GM12878 (cell line): ENCODE measurements at regions not wholly inside any gene's neighbourhood (a gene's known extent, or its start where the extent isn't known, plus 50 kb on each side); places are given as distances from the start of the nearest gene placed in this dataset.

Experiments used
- ATAC-seq: fragments of 200-7000 bp; cut with Tn5 transposase; 3 replicates; pipeline ENCODE4 v1.9.1; 2020; ENCODE audit warnings: mild to moderate bottlenecking, moderate library complexity
- BruUV-seq: library from RNA; stranded (reverse); fragments of 400-500 nt; replicated peaks from 2 replicates; lab custom pipeline; 2021; lab: Mats Ljungman, UMichigan
- CTCF ChIA-PET: fragments of 300-600 bp; sonication (Branson Sonifier 250); formaldehyde crosslinking; extraction: SDS; loops from one replicate; lab custom pipeline; 2021; ENCODE audit warnings: inconsistent platforms; lab: Yijun Ruan, JAX
- POLR2A ChIA-PET: fragments of 350-600 bp; formaldehyde crosslinking; extraction: SDS; loops from one replicate; lab custom pipeline; 2021; ENCODE audit warnings: inconsistent platforms; lab: Charles Lee
- RAD21 ChIA-PET: fragments of 300-600 bp; sonication (Branson Sonifier 250); formaldehyde crosslinking; loops from one replicate; lab custom pipeline; 2023; ENCODE audit warnings: antibody characterized with exemption; ENCODE audit not compliant: unreplicated experiment; lab: Charles Lee
- SMC1A ChIA-PET: fragments of 300-600 bp; sonication (Branson Sonifier 250); formaldehyde crosslinking; loops from one replicate; lab custom pipeline; 2023; ENCODE audit not compliant: unreplicated experiment, uncharacterized antibody; lab: Charles Lee
- DNase-seq: peaks from one replicate; pipeline ENCODE4 v3.0.0-alpha.2; 2011; ENCODE audit warnings: low read depth, low spot score
- FAIRE-seq: peaks from 3 replicates; lab custom pipeline; 2011; peaks lifted over from hg19 to GRCh38; lab: Jason Lieb, UNC
- H2AFZ ChIP-seq: 2 replicates; pipeline ENCODE4 v1.6.0; 2011; ENCODE audit warnings: low read depth, low read length, control low read depth; ENCODE audit not compliant: control insufficient read depth
- H3K27ac ChIP-seq: 2 replicates; pipeline ENCODE4 v1.5.1; 2011; ENCODE audit warnings: control low read depth; ENCODE audit not compliant: control insufficient read depth, insufficient read depth
- H3K27me3 ChIP-seq, 2 experiments: replicated peaks in 1 of 2; 2 replicates each; pipeline versions ENCODE4 v1.6.0 to v1.6.1; 2011; ENCODE audit warnings: low read length in 1 of 2; ENCODE audit not compliant: control insufficient read depth in 2 of 2, insufficient read depth in 2 of 2
- H3K36me3 ChIP-seq, 2 experiments: 2 replicates each; pipeline ENCODE4 v1.5.1; 2011; ENCODE audit warnings: low read length in 1 of 2; ENCODE audit not compliant: control insufficient read depth in 2 of 2, insufficient read depth in 2 of 2
- H3K4me1 ChIP-seq: 2 replicates; pipeline ENCODE4 v1.6.1; 2011; ENCODE audit warnings: mild to moderate bottlenecking, low read length, moderate library complexity, mixed read lengths; ENCODE audit not compliant: control insufficient read depth, insufficient read depth
- H3K4me2 ChIP-seq: 2 replicates; pipeline ENCODE4 v1.6.0; 2011; ENCODE audit warnings: control low read depth; ENCODE audit not compliant: control insufficient read depth, insufficient read depth
- H3K4me3 ChIP-seq: fragments of 200-600 bp; sonication (generic); 2 replicates; pipeline ENCODE4 v1.5.1; 2016
- H3K79me2 ChIP-seq: 2 replicates; pipeline ENCODE4 v1.6.0; 2011; ENCODE audit warnings: low read length; ENCODE audit not compliant: control insufficient read depth, insufficient read depth
- H3K9ac ChIP-seq: 2 replicates; pipeline ENCODE4 v1.8.0; 2011; ENCODE audit warnings: low read length, control low read depth, mixed read lengths; ENCODE audit not compliant: control insufficient read depth, insufficient read depth
- H3K9me3 ChIP-seq: replicated peaks from 3 replicates; pipeline ENCODE4 v1.5.1; 2011; ENCODE audit warnings: mild to moderate bottlenecking, low read length; ENCODE audit not compliant: control insufficient read depth, insufficient read depth
- H4K20me1 ChIP-seq: 2 replicates; pipeline ENCODE4 v1.6.0; 2011; ENCODE audit not compliant: control insufficient read depth, insufficient read depth
- BCL3 ChIP-seq: IDR thresholded peaks from 2 replicates; pipeline ENCODE4 v1.6.1; 2011; ENCODE audit warnings: borderline replicate concordance, low read depth, mild to moderate bottlenecking, moderate library complexity, low read length; ENCODE audit not compliant: insufficient read depth, poor library complexity, severe bottlenecking
- BRCA1 ChIP-seq: IDR thresholded peaks from 2 replicates; pipeline ENCODE4 v1.6.1; 2011; ENCODE audit warnings: low read depth, low read length, improper control_type of control experiment
- HDGF ChIP-seq: fragments of 450-650 bp; IDR thresholded peaks from 2 replicates; pipeline ENCODE4 v1.6.1; 2016; ENCODE audit warnings: antibody characterized with exemption
- MTA2 ChIP-seq: fragments of 450-650 bp; IDR thresholded peaks from 2 replicates; pipeline ENCODE4 v1.6.1; 2016; ENCODE audit warnings: low read depth, mild to moderate bottlenecking, moderate library complexity
- POLR2A ChIP-seq: IDR thresholded peaks from 2 replicates; pipeline ENCODE4 v1.6.1; 2011; ENCODE audit warnings: low read depth, mild to moderate bottlenecking, low read length
- POU2F2 ChIP-seq: IDR thresholded peaks from 3 replicates; pipeline ENCODE4 v1.6.1; 2011; ENCODE audit warnings: low read depth, mild to moderate bottlenecking, low read length, borderline replicate concordance
- RAD51 ChIP-seq: fragments of 450-650 bp; IDR thresholded peaks from 2 replicates; pipeline ENCODE4 v1.6.1; 2016; ENCODE audit warnings: moderate library complexity, mild to moderate bottlenecking, inconsistent platforms
- RUNX3 ChIP-seq: IDR thresholded peaks from 2 replicates; pipeline ENCODE4 v1.6.1; 2012; ENCODE audit warnings: low read length, inconsistent platforms
- SMAD1 ChIP-seq: fragments of 450-650 bp; IDR thresholded peaks from 2 replicates; pipeline ENCODE4 v1.6.1; 2018; ENCODE audit warnings: mild to moderate bottlenecking, low read depth; ENCODE audit not compliant: partially characterized antibody
- SP1 ChIP-seq: IDR thresholded peaks from one replicate; pipeline ENCODE4 v1.6.1; 2011; ENCODE audit warnings: low read depth, low read length
- TCF3 ChIP-seq: IDR thresholded peaks from 2 replicates; pipeline ENCODE4 v1.6.1; 2012; ENCODE audit warnings: low read depth, mild to moderate bottlenecking, low read length, borderline replicate concordance; ENCODE audit not compliant: insufficient read depth
- YBX1 ChIP-seq: fragments of 450-650 bp; IDR thresholded peaks from 2 replicates; pipeline ENCODE4 v1.6.1; 2016; ENCODE audit warnings: antibody characterized with exemption
- WGBS: methylation state at CpG from one replicate; pipeline ENCODE4 v1.1.6; 2016; ENCODE audit warnings: low lambda C conversion rate; ENCODE audit not compliant: insufficient replicate concordance, insufficient coverage; ENCODE audit errors: missing lambda C conversion rate; 5-methylcytosine and 5-hydroxymethylcytosine counted together
- in situ Hi-C: fragments of 300-500 bp; cut with MboI; formaldehyde crosslinking; loops from 9 replicates; pipeline ENCODE4 v1.14.3; 2018; ENCODE audit warnings: mixed read lengths
- intact Hi-C: fragments of 100-400 bp; cut with micrococcal nuclease; formaldehyde crosslinking; loops from one replicate; pipeline ENCODE4 v1.14.2; 2022; ENCODE audit not compliant: unreplicated experiment
- TF ChIP-seq, protein P1 (sequence below): IDR thresholded peaks from 2 replicates; pipeline ENCODE4 v1.6.1; 2012; ENCODE audit warnings: improper control_type of control experiment, low read depth, low read length; ENCODE audit not compliant: insufficient replicate concordance

GRCh38 chr4:177080388-177080787 is 229.3 kb upstream of the NEIL3 start:
- no peaks in the 10 kb centered on the region for H3K36me3 ChIP-seq
- ChIA-PET POLR2A (no interaction called here), RAD21 (no interaction called here), CTCF (interaction anchor here (1.6 kb wide), 1 partner anchor 29 kb away, joined by 4 read pairs; no protein-coding TSS in a partner anchor), SMC1A (no interaction called here)
- in situ Hi-C loops (no loop called here), intact Hi-C loops (no loop called here)
- H3K27ac ChIP-seq: no peak overlapping the region
- H3K4me3 ChIP-seq: no peak overlapping the region
- BruUV-seq: no TSS peak
- H3K9ac ChIP-seq: no peak overlapping the region
- FAIRE-seq (no peak), ATAC-seq (peak; percentile 70), DNase-seq (no peak)
- H3K9me3 ChIP-seq: no peaks in the 10 kb centered on the region
- H4K20me1 ChIP-seq: no peaks in the 10 kb centered on the region
- no peaks in the 10 kb centered on the region for H3K27me3 ChIP-seq
- H2AFZ ChIP-seq: no peak overlapping the region
- H3K4me1 ChIP-seq: no peaks in the 10 kb centered on the region
- 31% methylated on average over 5 of the region's 5 CpGs for WGBS
- peak; percentile 23; the same call in 1 of the 2 replicates for TF ChIP-seq MTA2
- TF ChIP-seq POLR2A: no peak
- no peaks in the 10 kb centered on the region for H3K79me2 ChIP-seq
- H3K4me2 ChIP-seq: no peak overlapping the region

DNA sequence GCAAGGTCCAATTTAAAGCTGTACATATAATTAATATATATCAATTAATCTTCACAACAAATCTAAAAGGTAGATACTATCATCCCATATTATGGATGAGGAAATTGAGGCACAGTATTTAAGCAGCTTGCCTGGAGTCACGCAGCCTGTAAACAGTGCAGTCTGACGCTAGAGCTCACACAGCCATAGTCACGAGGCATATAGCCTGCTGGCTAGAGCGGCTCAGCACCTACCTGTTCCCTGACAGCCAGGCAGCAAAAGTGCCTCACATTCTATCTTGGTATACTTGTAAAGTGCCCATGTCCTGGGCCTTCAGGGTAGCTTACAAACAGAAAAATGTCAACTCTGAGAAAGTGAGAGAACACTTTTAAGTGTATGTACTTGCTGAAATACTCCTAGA is 222.6 kb upstream of the NEIL3 start:
- FAIRE-seq (no peak), ATAC-seq (peak; percentile 47; the same call in 1 of the 3 replicates), DNase-seq (no peak)
- no peak overlapping the region for H3K4me2 ChIP-seq
- no peak overlapping the region for H3K4me3 ChIP-seq
- no peaks in the 10 kb centered on the region for H4K20me1 ChIP-seq
- H2AFZ ChIP-seq: no peak overlapping the region
- H3K79me2 ChIP-seq: no peaks in the 10 kb centered on the region
- BruUV-seq: no TSS peak
- ChIA-PET POLR2A (no interaction called here), CTCF (interaction anchor here (1.3 to 1.5 kb wide), 2 partner anchors 11 to 75 kb away, joined by 3 read pairs; no protein-coding TSS in a partner anchor), RAD21 (no interaction called here), SMC1A (interaction anchor here (1.2 kb wide), 1 partner anchor 9 kb away, joined by 3 read pairs; no protein-coding TSS in a partner anchor)
- H3K36me3 ChIP-seq: no peaks in the 10 kb centered on the region
- no peak overlapping the region for H3K9ac ChIP-seq
- no peaks in the 10 kb centered on the region for H3K9me3 ChIP-seq
- intact Hi-C loops: no loop called here
- 11% methylated on average over 4 of the region's 4 CpGs for WGBS
- in situ Hi-C loops: no loop called here
- H3K27ac ChIP-seq: no peak overlapping the region
- no peaks in the 10 kb centered on the region for H3K4me1 ChIP-seq
- no peaks in the 10 kb centered on the region for H3K27me3 ChIP-seq
- TF ChIP-seq RUNX3 (no peak), HDGF (no peak), SMAD1 (no peak), TCF3 (no peak), POU2F2 (no peak), BRCA1 (no peak), BCL3 (no peak), YBX1 (no peak), SP1 (no peak), RAD51 (no peak)
- TF ChIP-seq, protein P1, sequence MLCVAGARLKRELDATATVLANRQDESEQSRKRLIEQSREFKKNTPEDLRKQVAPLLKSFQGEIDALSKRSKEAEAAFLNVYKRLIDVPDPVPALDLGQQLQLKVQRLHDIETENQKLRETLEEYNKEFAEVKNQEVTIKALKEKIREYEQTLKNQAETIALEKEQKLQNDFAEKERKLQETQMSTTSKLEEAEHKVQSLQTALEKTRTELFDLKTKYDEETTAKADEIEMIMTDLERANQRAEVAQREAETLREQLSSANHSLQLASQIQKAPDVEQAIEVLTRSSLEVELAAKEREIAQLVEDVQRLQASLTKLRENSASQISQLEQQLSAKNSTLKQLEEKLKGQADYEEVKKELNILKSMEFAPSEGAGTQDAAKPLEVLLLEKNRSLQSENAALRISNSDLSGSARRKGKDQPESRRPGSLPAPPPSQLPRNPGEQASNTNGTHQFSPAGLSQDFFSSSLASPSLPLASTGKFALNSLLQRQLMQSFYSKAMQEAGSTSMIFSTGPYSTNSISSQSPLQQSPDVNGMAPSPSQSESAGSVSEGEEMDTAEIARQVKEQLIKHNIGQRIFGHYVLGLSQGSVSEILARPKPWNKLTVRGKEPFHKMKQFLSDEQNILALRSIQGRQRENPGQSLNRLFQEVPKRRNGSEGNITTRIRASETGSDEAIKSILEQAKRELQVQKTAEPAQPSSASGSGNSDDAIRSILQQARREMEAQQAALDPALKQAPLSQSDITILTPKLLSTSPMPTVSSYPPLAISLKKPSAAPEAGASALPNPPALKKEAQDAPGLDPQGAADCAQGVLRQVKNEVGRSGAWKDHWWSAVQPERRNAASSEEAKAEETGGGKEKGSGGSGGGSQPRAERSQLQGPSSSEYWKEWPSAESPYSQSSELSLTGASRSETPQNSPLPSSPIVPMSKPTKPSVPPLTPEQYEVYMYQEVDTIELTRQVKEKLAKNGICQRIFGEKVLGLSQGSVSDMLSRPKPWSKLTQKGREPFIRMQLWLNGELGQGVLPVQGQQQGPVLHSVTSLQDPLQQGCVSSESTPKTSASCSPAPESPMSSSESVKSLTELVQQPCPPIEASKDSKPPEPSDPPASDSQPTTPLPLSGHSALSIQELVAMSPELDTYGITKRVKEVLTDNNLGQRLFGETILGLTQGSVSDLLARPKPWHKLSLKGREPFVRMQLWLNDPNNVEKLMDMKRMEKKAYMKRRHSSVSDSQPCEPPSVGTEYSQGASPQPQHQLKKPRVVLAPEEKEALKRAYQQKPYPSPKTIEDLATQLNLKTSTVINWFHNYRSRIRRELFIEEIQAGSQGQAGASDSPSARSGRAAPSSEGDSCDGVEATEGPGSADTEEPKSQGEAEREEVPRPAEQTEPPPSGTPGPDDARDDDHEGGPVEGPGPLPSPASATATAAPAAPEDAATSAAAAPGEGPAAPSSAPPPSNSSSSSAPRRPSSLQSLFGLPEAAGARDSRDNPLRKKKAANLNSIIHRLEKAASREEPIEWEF: no peak
